ENCODE measurements at regions not wholly inside any gene's neighbourhood (a gene's known extent, or its start where the extent isn't known, plus 50 kb on each side); places are given as distances from the start of the nearest gene placed in this dataset.

DNA sequence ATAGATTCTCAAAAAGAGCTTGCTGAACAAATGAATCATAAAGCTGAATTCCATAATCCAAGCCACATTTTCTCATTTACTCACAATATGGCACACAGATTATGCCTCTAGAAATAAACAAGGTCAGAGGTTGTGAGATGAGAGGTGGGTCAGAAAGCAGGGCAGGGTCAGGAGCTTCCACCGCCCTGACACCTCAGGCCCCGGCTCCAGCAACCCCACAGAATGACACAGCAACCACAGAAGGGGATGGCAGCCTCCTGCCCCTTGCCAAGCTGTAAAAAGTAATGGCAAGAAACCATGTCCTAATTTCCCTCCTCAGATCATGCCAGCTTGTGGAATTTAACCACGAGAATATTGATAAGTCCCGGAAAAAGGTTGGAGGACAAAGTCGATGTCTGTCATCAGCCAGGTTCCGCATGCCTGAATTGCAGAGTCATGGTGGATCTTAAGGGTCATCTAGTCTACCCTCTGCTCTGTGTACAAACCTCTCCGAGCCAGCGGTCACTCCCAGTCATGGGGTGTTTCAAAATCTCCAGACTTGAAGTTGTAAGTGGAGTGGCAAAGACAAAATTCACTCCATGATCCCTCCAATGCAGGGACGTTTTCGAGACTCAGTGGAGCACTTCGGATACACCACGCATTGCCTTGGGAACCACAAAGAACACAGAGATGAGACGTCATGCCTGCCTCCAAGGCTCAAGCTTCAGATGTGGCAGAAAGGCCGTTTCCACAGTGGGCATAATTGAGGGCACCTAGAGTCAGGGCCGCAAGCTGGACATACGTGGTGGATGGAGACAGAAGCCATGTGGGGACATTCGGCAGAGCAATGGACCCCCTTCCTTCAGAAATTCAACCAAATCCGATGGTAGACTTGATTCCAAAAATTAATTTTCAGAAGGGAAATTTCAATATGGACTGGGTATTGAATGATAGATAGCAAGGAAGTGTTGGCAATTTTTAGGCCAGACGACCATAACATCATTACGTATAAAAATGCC lies 254.0 kb downstream of the TOMM20 start:
- TF ChIP-seq, protein P1, sequence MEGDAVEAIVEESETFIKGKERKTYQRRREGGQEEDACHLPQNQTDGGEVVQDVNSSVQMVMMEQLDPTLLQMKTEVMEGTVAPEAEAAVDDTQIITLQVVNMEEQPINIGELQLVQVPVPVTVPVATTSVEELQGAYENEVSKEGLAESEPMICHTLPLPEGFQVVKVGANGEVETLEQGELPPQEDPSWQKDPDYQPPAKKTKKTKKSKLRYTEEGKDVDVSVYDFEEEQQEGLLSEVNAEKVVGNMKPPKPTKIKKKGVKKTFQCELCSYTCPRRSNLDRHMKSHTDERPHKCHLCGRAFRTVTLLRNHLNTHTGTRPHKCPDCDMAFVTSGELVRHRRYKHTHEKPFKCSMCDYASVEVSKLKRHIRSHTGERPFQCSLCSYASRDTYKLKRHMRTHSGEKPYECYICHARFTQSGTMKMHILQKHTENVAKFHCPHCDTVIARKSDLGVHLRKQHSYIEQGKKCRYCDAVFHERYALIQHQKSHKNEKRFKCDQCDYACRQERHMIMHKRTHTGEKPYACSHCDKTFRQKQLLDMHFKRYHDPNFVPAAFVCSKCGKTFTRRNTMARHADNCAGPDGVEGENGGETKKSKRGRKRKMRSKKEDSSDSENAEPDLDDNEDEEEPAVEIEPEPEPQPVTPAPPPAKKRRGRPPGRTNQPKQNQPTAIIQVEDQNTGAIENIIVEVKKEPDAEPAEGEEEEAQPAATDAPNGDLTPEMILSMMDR (IDR thresholded peaks at IDR 0.05): no peak
- no peak for TF ChIP-seq POLR2A (IDR thresholded peaks at IDR 0.05)
- TF ChIP-seq POLR2AphosphoS5 (IDR thresholded peaks at IDR 0.05): no peak
- no peak for TF ChIP-seq EP300 (IDR thresholded peaks at IDR 0.05)
